HG02852 (cell line): ENCODE measurements at regions not wholly inside any gene's neighbourhood (a gene's known extent, or its start where the extent isn't known, plus 50 kb on each side); places are given as distances from the start of the nearest gene placed in this dataset.
A peak's percentile ranks its signal among the peaks of the same experiment; 100 is the strongest.
"Not testable (repeated sequence)": the region's sequence is repeated elsewhere in the genome, so short reads cannot be mapped to it uniquely, and the experiment has no call there.

ENCODE experiments used
- ATAC-seq: cut with Tn5 transposase; IDR thresholded peaks from one replicate; pipeline ENCODE4 v1.9.1; 2021; ENCODE audit warnings: mild to moderate bottlenecking, moderate library complexity; ENCODE audit not compliant: unreplicated experiment

- no peak for ATAC-seq
Measured at GRCh38 chr22:49517667-49518185, 309.9 kb downstream of the BRD1 start.

GRCh38 chr22:49517211-49517610, 310.5 kb downstream of the BRD1 start:
- ATAC-seq: no peak

GRCh38 chr22:49515475-49515874, 312.2 kb downstream of the BRD1 start:
- no peak for ATAC-seq

GRCh38 chr22:49514641-49515040, 313.0 kb downstream of the BRD1 start:
- ATAC-seq: no peak

- no peak for ATAC-seq
Measured at GRCh38 chr22:49514211-49514610, 313.5 kb downstream of the BRD1 start.

- ATAC-seq: no peak
Measured at GRCh38 chr22:49513358-49513851, 314.3 kb downstream of the BRD1 start.

- no peak for ATAC-seq
Measured at GRCh38 chr22:49512487-49513165, 315.0 kb downstream of the BRD1 start.

- not testable (repeated sequence) for ATAC-seq
Measured at GRCh38 chr22:49511393-49512189, 316.1 kb downstream of the BRD1 start.

- ATAC-seq: no peak
Measured at GRCh38 chr22:49510718-49511117, 317.0 kb downstream of the BRD1 start.

- no peak for ATAC-seq
Measured at GRCh38 chr22:49509016-49509415, 318.7 kb downstream of the BRD1 start.

GRCh38 chr22:49508561-49508960, 319.1 kb downstream of the BRD1 start:
- ATAC-seq: no peak

- ATAC-seq: no peak
Measured at GRCh38 chr22:49507607-49508292, 319.9 kb downstream of the BRD1 start.

- ATAC-seq: no peak
Measured at GRCh38 chr22:49506010-49506400, 321.7 kb downstream of the BRD1 start.

- no peak for ATAC-seq
Measured at GRCh38 chr22:49505337-49506009, 322.2 kb downstream of the BRD1 start.

GRCh38 chr22:49503896-49504521, 323.7 kb downstream of the BRD1 start:
- peak; percentile 60 for ATAC-seq

- ATAC-seq: no peak
Measured at GRCh38 chr22:49503321-49503720, 324.4 kb downstream of the BRD1 start.

GRCh38 chr22:49502126-49502826, 325.4 kb downstream of the BRD1 start:
- ATAC-seq: no peak

GRCh38 chr22:49500942-49501395, 326.7 kb downstream of the BRD1 start:
- no peak for ATAC-seq

- no peak for ATAC-seq
Measured at GRCh38 chr22:49500076-49500460, 327.6 kb downstream of the BRD1 start.
